OCI-LY7 (cell line): ENCODE measurements at regions not wholly inside any gene's neighbourhood (a gene's known extent, or its start where the extent isn't known, plus 50 kb on each side); places are given as distances from the start of the nearest gene placed in this dataset.

ENCODE experiments used
- BruUV-seq: library from RNA; stranded (reverse); fragments of 400-500 nt; replicated peaks from 2 replicates; lab custom pipeline; 2021; lab: Mats Ljungman, UMichigan
- CTCF ChIA-PET: fragments of 300-600 bp; sonication (Branson Sonifier 250); formaldehyde crosslinking; loops from one replicate; lab custom pipeline; 2022; ENCODE audit warnings: antibody characterized with exemption; ENCODE audit not compliant: unreplicated experiment; lab: Charles Lee
- POLR2A ChIA-PET: fragments of 300-600 bp; sonication (Branson Sonifier 250); formaldehyde crosslinking; loops from one replicate; lab custom pipeline; 2022; ENCODE audit warnings: antibody characterized with exemption; lab: Charles Lee
- DNase-seq: peaks from one replicate; pipeline ENCODE4 v3.0.0-alpha.2; 2015; ENCODE audit warnings: low spot score
- H2AFZ ChIP-seq: fragments of 200-600 bp; sonication (generic), shearing (Covaris generic); 2 replicates; pipeline ENCODE4 v1.6.1; 2014; ENCODE audit warnings: mild to moderate bottlenecking, antibody characterized with exemption, low read length, moderate library complexity
- H3K27ac ChIP-seq: fragments of 200-600 bp; sonication (generic); 2 replicates; pipeline ENCODE4 v1.5.1; 2014; ENCODE audit warnings: mixed run types, low read depth, mild to moderate bottlenecking, moderate library complexity, low read length, inconsistent platforms; ENCODE audit not compliant: poor library complexity, severe bottlenecking
- H3K36me3 ChIP-seq: fragments of 200-600 bp; sonication (generic); 2 replicates; pipeline ENCODE4 v1.6.1; 2014; ENCODE audit warnings: mild to moderate bottlenecking, antibody characterized with exemption, low read length, moderate library complexity, mixed read lengths; ENCODE audit not compliant: insufficient read depth
- H3K4me1 ChIP-seq: fragments of 200-600 bp; sonication (generic); 2 replicates; pipeline ENCODE4 v1.5.1; 2014; ENCODE audit warnings: mild to moderate bottlenecking, low read length; ENCODE audit not compliant: insufficient read depth, poor library complexity, severe bottlenecking
- H3K4me2 ChIP-seq: fragments of 200-600 bp; sonication (generic); 2 replicates; pipeline ENCODE4 v1.6.1; 2014; ENCODE audit warnings: mild to moderate bottlenecking, low read length
- H3K4me3 ChIP-seq: fragments of 200-600 bp; sonication (generic); 2 replicates; pipeline ENCODE4 v1.5.1; 2014; ENCODE audit warnings: mild to moderate bottlenecking, low read depth, low read length; ENCODE audit not compliant: poor library complexity, severe bottlenecking
- H3K79me2 ChIP-seq: fragments of 200-600 bp; sonication (generic); 2 replicates; pipeline ENCODE4 v1.6.1; 2016; ENCODE audit warnings: low read depth, mild to moderate bottlenecking, low read length, moderate library complexity, mixed read lengths; ENCODE audit not compliant: insufficient read depth
- H3K9me2 ChIP-seq: fragments of 200-600 bp; sonication (generic); 2 replicates; pipeline ENCODE4 v1.6.1; 2016; ENCODE audit warnings: mild to moderate bottlenecking, low read length, mixed read lengths; ENCODE audit not compliant: insufficient read depth
- H3K9me3 ChIP-seq: fragments of 200-600 bp; sonication (generic); 2 replicates; pipeline ENCODE4 v1.6.1; 2014; ENCODE audit warnings: mild to moderate bottlenecking, mixed run types, low read length, mixed read lengths
- H4K20me1 ChIP-seq: fragments of 200-600 bp; sonication (generic); 2 replicates; pipeline ENCODE4 v1.6.1; 2014; ENCODE audit warnings: mild to moderate bottlenecking, antibody characterized with exemption, low read length, moderate library complexity, mixed read lengths; ENCODE audit not compliant: insufficient read depth
- EZH2phosphoT487 ChIP-seq: fragments of 200-600 bp; sonication (generic); IDR thresholded peaks from 2 replicates; pipeline ENCODE4 v1.6.1; 2018; ENCODE audit warnings: low read depth, borderline replicate concordance, mild to moderate bottlenecking, mixed run types, antibody characterized with exemption, low read length, moderate library complexity, mixed read lengths
- intact Hi-C: fragments of 100-400 bp; cut with micrococcal nuclease; formaldehyde crosslinking; loops from one replicate; pipeline ENCODE4 v1.10.0; 2022; ENCODE audit not compliant: unreplicated experiment
- TF ChIP-seq, protein P1 (sequence below): fragments of 200-600 bp; sonication (generic); conservative IDR thresholded peaks from 2 replicates; pipeline ENCODE4 v1.5.1; 2014; ENCODE audit warnings: mild to moderate bottlenecking, antibody characterized with exemption, low read length, moderate library complexity, mixed read lengths

DNA sequence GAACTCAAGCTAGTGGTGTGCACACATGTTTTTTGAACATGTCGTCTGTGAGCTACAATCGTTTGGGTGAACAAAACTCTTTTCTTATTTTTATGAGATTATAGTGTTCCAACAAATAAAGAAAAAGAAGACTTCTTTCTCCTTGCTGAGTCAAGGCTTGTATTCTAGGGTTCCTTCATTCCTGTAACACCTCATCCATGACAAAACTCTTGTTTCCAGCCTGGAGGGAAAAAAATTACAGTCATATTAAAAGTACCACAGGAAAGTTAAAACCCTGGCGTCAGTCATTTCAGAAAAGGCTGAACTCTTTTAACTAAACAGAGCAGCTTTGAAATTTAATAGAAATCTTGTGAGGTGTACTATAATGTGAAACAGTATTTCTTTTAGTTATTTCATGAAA, 79.2 kb upstream of the BOD1L1 start:
- no peaks in the 10 kb centered on the region for H3K9me3 ChIP-seq
- POLR2A ChIA-PET, result no interaction called here
- peaks cover 3% of the 10 kb centered on the region; the same call in 1 of the 2 replicates for H3K9me2 ChIP-seq
- BruUV-seq, result no TSS peak
- no peak overlapping the region for H3K27ac ChIP-seq
- H2AFZ ChIP-seq, result no peak overlapping the region
- no peak overlapping the region for H3K4me3 ChIP-seq
- H4K20me1 ChIP-seq, result no peaks in the 10 kb centered on the region
- TF ChIP-seq, protein P1, sequence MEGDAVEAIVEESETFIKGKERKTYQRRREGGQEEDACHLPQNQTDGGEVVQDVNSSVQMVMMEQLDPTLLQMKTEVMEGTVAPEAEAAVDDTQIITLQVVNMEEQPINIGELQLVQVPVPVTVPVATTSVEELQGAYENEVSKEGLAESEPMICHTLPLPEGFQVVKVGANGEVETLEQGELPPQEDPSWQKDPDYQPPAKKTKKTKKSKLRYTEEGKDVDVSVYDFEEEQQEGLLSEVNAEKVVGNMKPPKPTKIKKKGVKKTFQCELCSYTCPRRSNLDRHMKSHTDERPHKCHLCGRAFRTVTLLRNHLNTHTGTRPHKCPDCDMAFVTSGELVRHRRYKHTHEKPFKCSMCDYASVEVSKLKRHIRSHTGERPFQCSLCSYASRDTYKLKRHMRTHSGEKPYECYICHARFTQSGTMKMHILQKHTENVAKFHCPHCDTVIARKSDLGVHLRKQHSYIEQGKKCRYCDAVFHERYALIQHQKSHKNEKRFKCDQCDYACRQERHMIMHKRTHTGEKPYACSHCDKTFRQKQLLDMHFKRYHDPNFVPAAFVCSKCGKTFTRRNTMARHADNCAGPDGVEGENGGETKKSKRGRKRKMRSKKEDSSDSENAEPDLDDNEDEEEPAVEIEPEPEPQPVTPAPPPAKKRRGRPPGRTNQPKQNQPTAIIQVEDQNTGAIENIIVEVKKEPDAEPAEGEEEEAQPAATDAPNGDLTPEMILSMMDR, result no peak
- TF ChIP-seq EZH2phosphoT487, result no peak
- H3K79me2 ChIP-seq, result no peaks in the 10 kb centered on the region
- no peak for DNase-seq
- intact Hi-C loops, result no loop called here
- CTCF ChIA-PET, result no interaction called here
- H3K36me3 ChIP-seq, result no peaks in the 10 kb centered on the region
- no peaks in the 10 kb centered on the region for H3K4me1 ChIP-seq
- H3K4me2 ChIP-seq, result no peak overlapping the region

DNA sequence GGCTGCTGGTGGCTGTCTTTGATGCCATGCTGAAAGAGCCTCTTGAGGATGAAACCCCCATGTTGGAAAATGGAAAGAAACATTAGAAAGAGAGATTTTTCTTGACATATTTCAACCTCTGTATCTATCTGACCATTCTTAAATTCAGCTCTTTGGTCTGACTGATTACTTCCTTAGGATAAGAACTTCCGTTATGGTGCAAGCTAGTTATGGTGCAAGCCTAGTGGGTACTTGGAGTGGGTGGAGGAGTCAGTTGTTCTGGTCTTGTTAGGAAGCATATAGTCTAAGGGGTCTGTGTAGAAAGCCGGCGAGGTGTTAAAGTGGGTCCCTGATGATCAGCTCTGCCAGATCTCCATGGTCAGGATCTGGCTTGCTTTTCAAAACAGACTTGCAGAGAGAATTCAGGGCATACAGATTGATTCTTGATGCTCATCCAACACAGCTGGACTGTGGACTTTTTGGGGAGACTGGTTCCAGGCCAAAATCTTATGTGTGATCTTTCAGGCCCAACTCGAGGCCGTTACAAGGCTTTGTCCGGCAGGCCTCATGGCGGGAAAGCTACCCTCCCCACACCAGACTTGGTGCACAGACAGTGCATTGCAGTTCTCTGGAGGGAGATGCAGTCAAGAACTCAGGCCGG, 82.8 kb upstream of the BOD1L1 start:
- Histone ChIP-seq H3K4me2 (no peak overlapping the region), H3K79me2 (no peaks in the 10 kb centered on the region), H2AFZ (no peak overlapping the region), H3K9me3 (no peaks in the 10 kb centered on the region), H3K9me2 (peaks cover 3% of the 10 kb centered on the region; the same call in 1 of the 2 replicates), H3K36me3 (no peaks in the 10 kb centered on the region), H3K27ac (no peak overlapping the region), H3K4me3 (no peak overlapping the region), H4K20me1 (no peaks in the 10 kb centered on the region), H3K4me1 (no peaks in the 10 kb centered on the region)
- POLR2A ChIA-PET, result interaction anchor here (1.1 to 1.2 kb wide), 2 partner anchors 12 to 15 kb away, joined by 4 to 9 read pairs; no protein-coding TSS in a partner anchor
- CTCF ChIA-PET, result no interaction called here
- no peak for DNase-seq
- TF ChIP-seq, protein P1, result no peak
- no peak for TF ChIP-seq EZH2phosphoT487
- intact Hi-C loops, result no loop called here
- no TSS peak for BruUV-seq

DNA sequence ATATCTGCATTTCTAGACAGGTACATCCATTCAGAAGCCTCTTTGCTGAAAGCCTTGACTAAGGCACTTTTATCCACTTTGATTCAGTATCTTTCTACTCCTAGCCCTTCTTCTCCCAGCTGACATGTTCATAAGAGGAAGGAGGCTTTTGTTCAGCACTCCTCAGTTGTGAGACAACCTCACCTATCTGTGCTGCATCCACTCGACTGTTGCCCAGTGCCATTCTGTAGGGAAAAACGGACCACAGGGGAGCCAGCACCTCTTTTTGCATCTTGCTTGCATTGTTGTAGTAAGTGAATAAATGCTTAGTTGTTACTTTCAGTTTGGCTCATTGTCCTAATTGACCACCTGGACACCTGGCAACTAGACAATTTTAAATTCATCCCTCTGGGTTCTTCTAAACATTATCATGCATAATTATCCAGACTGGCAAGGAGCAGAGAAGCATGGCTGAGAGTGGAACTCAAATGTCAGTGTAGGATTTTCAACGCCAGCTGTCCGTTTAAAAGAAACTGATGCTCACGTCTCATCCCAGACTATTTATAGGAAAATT, 83.8 kb upstream of the BOD1L1 start:
- DNase-seq, result no peak
- H3K27ac ChIP-seq, result no peak overlapping the region
- no peak overlapping the region for H3K4me2 ChIP-seq
- H3K9me2 ChIP-seq, result peaks cover 3% of the 10 kb centered on the region; the same call in 1 of the 2 replicates
- intact Hi-C loops, result no loop called here
- no peaks in the 10 kb centered on the region for H3K79me2 ChIP-seq
- POLR2A ChIA-PET, result no interaction called here
- no peaks in the 10 kb centered on the region for H3K9me3 ChIP-seq
- H3K4me3 ChIP-seq, result no peak overlapping the region
- no peak overlapping the region for H2AFZ ChIP-seq
- no peak for TF ChIP-seq EZH2phosphoT487
- TF ChIP-seq, protein P1, result no peak
- H3K36me3 ChIP-seq, result no peaks in the 10 kb centered on the region
- BruUV-seq, result no TSS peak
- CTCF ChIA-PET, result no interaction called here
- H4K20me1 ChIP-seq, result no peaks in the 10 kb centered on the region
- H3K4me1 ChIP-seq, result no peaks in the 10 kb centered on the region
